H1 (cell line): ENCODE measurements at regions not wholly inside any gene's neighbourhood (a gene's known extent, or its start where the extent isn't known, plus 50 kb on each side); places are given as distances from the start of the nearest gene placed in this dataset.

Source experiments
- NANOG ChIP-seq: IDR thresholded peaks from 2 replicates; pipeline ENCODE4 v1.6.1; 2011; ENCODE audit warnings: low read length, low read depth, mild to moderate bottlenecking, inconsistent platforms; ENCODE audit not compliant: insufficient read depth, poor library complexity, severe bottlenecking
- YY1 ChIP-seq: IDR thresholded peaks from 2 replicates; pipeline ENCODE4 v1.6.1; 2011; ENCODE audit warnings: low read depth, mild to moderate bottlenecking, low read length
- TF ChIP-seq, protein P1 (sequence below): IDR thresholded peaks from 2 replicates; pipeline ENCODE4 v1.6.1; 2012; ENCODE audit warnings: inconsistent platforms
- TF ChIP-seq, protein P2 (sequence below): IDR thresholded peaks from 2 replicates; pipeline ENCODE4 v1.6.1; 2011; ENCODE audit warnings: low read length, improper control_type of control experiment
- TF ChIP-seq, protein P3 (sequence below): fragments of 300-600 bp; sonication (generic); IDR thresholded peaks from 2 replicates; pipeline ENCODE4 v1.7.1; 2012; ENCODE audit warnings: low read length, moderate library complexity, mild to moderate bottlenecking, inconsistent platforms; ENCODE audit not compliant: insufficient replicate concordance

DNA sequence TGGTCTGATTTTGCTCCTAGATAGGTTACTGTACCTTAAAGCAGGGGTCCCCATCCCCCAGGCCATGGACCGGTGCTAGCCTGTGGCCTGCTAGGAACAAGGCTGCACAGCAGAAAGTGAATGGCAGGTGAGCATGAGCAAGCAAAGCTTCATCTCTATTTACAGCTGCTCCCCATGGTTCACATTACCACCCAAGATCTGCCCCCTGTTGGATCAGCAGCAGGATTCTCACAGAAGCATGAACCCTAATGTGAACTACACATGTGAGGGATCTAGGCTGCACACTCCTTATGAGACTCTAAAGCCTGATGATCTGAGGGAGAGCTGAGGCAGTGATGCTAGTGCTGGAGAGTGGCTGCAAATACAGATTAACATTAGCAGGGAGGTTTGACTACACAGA is 78.1 kb downstream of the DRD1 start (continued):
- no peak for TF ChIP-seq NANOG
- TF ChIP-seq, protein P1, sequence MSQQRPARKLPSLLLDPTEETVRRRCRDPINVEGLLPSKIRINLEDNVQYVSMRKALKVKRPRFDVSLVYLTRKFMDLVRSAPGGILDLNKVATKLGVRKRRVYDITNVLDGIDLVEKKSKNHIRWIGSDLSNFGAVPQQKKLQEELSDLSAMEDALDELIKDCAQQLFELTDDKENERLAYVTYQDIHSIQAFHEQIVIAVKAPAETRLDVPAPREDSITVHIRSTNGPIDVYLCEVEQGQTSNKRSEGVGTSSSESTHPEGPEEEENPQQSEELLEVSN = no peak
- TF ChIP-seq, protein P2, sequence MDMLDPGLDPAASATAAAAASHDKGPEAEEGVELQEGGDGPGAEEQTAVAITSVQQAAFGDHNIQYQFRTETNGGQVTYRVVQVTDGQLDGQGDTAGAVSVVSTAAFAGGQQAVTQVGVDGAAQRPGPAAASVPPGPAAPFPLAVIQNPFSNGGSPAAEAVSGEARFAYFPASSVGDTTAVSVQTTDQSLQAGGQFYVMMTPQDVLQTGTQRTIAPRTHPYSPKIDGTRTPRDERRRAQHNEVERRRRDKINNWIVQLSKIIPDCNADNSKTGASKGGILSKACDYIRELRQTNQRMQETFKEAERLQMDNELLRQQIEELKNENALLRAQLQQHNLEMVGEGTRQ = no peak
- no peak for TF ChIP-seq YY1
- TF ChIP-seq, protein P3, sequence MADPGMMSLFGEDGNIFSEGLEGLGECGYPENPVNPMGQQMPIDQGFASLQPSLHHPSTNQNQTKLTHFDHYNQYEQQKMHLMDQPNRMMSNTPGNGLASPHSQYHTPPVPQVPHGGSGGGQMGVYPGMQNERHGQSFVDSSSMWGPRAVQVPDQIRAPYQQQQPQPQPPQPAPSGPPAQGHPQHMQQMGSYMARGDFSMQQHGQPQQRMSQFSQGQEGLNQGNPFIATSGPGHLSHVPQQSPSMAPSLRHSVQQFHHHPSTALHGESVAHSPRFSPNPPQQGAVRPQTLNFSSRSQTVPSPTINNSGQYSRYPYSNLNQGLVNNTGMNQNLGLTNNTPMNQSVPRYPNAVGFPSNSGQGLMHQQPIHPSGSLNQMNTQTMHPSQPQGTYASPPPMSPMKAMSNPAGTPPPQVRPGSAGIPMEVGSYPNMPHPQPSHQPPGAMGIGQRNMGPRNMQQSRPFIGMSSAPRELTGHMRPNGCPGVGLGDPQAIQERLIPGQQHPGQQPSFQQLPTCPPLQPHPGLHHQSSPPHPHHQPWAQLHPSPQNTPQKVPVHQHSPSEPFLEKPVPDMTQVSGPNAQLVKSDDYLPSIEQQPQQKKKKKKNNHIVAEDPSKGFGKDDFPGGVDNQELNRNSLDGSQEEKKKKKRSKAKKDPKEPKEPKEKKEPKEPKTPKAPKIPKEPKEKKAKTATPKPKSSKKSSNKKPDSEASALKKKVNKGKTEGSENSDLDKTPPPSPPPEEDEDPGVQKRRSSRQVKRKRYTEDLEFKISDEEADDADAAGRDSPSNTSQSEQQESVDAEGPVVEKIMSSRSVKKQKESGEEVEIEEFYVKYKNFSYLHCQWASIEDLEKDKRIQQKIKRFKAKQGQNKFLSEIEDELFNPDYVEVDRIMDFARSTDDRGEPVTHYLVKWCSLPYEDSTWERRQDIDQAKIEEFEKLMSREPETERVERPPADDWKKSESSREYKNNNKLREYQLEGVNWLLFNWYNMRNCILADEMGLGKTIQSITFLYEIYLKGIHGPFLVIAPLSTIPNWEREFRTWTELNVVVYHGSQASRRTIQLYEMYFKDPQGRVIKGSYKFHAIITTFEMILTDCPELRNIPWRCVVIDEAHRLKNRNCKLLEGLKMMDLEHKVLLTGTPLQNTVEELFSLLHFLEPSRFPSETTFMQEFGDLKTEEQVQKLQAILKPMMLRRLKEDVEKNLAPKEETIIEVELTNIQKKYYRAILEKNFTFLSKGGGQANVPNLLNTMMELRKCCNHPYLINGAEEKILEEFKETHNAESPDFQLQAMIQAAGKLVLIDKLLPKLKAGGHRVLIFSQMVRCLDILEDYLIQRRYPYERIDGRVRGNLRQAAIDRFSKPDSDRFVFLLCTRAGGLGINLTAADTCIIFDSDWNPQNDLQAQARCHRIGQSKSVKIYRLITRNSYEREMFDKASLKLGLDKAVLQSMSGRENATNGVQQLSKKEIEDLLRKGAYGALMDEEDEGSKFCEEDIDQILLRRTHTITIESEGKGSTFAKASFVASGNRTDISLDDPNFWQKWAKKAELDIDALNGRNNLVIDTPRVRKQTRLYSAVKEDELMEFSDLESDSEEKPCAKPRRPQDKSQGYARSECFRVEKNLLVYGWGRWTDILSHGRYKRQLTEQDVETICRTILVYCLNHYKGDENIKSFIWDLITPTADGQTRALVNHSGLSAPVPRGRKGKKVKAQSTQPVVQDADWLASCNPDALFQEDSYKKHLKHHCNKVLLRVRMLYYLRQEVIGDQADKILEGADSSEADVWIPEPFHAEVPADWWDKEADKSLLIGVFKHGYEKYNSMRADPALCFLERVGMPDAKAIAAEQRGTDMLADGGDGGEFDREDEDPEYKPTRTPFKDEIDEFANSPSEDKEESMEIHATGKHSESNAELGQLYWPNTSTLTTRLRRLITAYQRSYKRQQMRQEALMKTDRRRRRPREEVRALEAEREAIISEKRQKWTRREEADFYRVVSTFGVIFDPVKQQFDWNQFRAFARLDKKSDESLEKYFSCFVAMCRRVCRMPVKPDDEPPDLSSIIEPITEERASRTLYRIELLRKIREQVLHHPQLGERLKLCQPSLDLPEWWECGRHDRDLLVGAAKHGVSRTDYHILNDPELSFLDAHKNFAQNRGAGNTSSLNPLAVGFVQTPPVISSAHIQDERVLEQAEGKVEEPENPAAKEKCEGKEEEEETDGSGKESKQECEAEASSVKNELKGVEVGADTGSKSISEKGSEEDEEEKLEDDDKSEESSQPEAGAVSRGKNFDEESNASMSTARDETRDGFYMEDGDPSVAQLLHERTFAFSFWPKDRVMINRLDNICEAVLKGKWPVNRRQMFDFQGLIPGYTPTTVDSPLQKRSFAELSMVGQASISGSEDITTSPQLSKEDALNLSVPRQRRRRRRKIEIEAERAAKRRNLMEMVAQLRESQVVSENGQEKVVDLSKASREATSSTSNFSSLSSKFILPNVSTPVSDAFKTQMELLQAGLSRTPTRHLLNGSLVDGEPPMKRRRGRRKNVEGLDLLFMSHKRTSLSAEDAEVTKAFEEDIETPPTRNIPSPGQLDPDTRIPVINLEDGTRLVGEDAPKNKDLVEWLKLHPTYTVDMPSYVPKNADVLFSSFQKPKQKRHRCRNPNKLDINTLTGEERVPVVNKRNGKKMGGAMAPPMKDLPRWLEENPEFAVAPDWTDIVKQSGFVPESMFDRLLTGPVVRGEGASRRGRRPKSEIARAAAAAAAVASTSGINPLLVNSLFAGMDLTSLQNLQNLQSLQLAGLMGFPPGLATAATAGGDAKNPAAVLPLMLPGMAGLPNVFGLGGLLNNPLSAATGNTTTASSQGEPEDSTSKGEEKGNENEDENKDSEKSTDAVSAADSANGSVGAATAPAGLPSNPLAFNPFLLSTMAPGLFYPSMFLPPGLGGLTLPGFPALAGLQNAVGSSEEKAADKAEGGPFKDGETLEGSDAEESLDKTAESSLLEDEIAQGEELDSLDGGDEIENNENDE = no peak
